ENCODE measurements at regions not wholly inside any gene's neighbourhood (a gene's known extent, or its start where the extent isn't known, plus 50 kb on each side); places are given as distances from the start of the nearest gene placed in this dataset.
"Not testable (repeated sequence)": the region's sequence is repeated elsewhere in the genome, so short reads cannot be mapped to it uniquely, and the experiment has no call there.

DNA sequence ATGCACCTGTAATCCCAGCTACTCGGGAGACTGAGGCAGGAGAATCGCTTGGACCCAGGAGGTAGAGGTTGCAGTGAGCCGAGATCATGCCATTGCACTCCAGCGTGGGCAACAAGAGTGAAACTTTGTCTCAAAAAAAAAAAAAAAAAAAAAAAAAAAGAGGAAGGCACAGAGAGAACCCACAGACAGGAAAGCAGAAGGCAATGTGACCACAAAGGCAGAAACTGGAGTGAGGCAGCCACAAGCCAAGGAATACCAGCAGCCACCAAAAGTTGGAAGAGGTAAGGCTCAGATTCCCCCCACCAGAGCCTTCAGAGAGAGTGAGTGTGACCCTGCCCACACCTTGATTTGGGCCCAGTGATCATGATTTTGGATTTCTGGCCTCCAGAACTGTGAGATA, 54.7 kb upstream of the E2F3 start:
- not testable (repeated sequence) for DNase-seq

DNA sequence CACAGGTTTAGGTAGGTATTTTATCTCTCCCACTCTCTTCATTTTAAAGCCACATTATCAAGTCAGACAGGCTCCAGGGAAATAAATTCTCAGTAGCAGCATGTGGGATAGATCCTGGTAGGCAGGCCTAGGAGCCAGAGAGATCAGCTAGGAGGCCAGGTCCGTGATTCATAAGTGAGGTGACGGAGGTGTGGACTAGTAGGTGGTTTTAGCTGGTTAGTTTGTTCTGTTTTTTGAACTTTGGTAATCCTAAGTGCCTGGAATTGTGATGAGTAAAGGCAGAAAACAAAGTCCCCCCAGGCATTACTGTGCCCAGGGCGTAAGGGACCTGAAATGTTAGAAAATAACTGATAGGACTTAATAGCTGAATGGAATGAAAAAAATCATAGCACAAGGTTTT, 53.6 kb upstream of the E2F3 start:
- DNase-seq: no peak

DNA sequence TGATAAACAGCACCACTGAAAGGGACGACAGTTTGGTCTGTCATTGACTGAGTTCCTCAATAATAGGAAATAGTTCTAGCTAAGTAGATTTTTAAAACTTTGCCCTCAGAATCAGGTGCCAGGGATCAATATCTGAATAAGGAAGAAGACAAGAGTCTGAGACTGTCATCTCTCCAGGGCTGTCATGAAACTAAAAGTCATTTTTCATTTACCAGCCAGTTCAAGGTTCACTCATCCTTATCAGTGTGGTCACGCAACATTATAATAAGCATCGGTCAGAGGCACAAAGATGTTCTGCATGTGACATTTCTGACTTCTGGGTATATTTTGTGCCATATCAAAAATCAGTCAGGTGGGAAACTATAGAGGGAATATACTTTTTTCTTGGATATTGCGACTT, 52.5 kb upstream of the E2F3 start:
- DNase-seq: no peak

DNA sequence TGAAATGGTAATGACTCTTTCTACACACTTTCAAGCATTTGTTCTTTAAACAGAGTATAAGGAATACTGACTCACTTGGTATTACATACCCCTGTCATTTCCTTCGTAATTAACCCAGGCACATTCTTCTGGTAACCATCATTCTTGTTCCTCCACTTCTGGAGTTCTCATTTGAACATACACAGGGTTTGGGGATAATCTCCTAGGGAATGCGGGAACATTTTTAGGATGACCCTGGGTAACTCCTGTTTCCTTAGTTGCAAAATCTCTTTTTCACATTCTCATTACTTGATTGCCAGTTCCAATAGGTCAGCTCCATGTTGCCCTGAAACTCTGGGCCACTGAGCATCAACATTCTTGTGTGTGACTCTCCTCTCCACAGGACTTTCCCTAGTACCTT, 51.5 kb upstream of the E2F3 start:
- no peak for DNase-seq

DNA sequence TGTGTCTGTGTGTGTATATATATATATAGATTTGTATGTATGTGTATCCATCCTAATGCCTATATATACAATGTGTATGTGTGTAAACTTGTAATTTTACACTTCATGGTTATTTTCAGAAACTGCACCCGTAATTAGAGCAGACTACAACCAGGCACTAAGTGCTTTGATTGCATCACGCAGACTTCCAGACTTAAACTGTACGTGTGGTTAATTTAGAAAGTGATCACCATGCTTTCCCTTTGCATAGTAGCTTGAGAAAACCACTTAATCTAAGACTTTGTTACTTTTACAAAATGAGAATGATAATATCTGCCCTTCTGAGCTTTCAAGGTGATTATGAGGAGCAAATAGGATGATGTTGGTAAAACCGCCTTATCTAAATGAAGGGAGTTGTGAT, 50.1 kb upstream of the E2F3 start:
- DNase-seq: no peak

Data from kidney glomerular epithelial cell (primary cell).